Erythroblast (primary cell): ENCODE measurements at regions not wholly inside any gene's neighbourhood (a gene's known extent, or its start where the extent isn't known, plus 50 kb on each side); places are given as distances from the start of the nearest gene placed in this dataset.

ENCODE experiments used
- GATA1 ChIP-seq: IDR thresholded peaks from 2 replicates; pipeline ENCODE4 v1.6.1; 2011; ENCODE audit warnings: low read depth, mild to moderate bottlenecking, control low read depth, low read length, moderate library complexity
- POLR2A ChIP-seq: IDR thresholded peaks from 2 replicates; pipeline ENCODE4 v1.6.1; 2011; ENCODE audit warnings: mild to moderate bottlenecking, low read length

DNA sequence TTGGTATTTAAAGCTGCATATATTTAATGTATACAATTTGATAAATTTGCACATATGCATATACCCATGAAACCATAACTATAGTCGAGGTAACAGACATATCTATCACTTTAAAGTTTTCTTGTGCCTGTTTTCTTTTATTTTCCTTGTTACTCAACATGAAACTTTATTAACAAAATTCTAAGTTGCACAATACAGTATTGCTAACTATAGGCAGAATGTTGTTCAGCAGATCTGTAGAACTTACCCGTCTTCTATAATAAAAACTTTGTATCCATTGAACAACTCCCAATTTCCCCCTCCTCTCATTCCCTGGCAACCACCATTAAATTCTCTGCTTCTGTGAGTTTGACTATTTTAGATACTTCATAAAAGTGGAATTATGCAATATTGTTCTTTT lies 404.6 kb upstream of the KCND2 start:
- TF ChIP-seq POLR2A (no peak), GATA1 (no peak)
